ENCODE measurements at regions not wholly inside any gene's neighbourhood (a gene's known extent, or its start where the extent isn't known, plus 50 kb on each side); places are given as distances from the start of the nearest gene placed in this dataset.
"Not testable (repeated sequence)": the region's sequence is repeated elsewhere in the genome, so short reads cannot be mapped to it uniquely, and the experiment has no call there.

GRCh38 chr7:85261336-85261735 is 74.5 kb upstream of the SEMA3D start:
- Histone ChIP-seq H3K27ac (ENCODE audit: control insufficient read depth, insufficient read depth, low read length) (no peak overlapping the region), H3K36me3 (ENCODE audit: control insufficient read depth in 2 of 2, extremely low read depth in 1 of 2, insufficient read depth in 2 of 2, low read length in 2 of 2) (no peaks in the 10 kb centered on the region), H3K27me3 (ENCODE audit: control insufficient read depth, extremely low read depth, insufficient read depth, low read length) (no peaks in the 10 kb centered on the region), H3K79me2 (ENCODE audit: control insufficient read depth, insufficient read depth, low read length) (no peaks in the 10 kb centered on the region), H3K9me3 (ENCODE audit: control insufficient read depth, low read depth, low read length) (no peaks in the 10 kb centered on the region), H2AFZ (ENCODE audit: control insufficient read depth, low read length) (no peak overlapping the region), H3K9ac (ENCODE audit: control insufficient read depth, extremely low read depth, insufficient read depth, low read length) (no peak overlapping the region), H3K4me1 (ENCODE audit: control insufficient read depth, extremely low read depth, insufficient read depth, low read length) (no peaks in the 10 kb centered on the region), H3K9me1 (ENCODE audit: control insufficient read depth, extremely low read depth, insufficient read depth, low read length) (no peaks in the 10 kb centered on the region), H3K4me2 (ENCODE audit: control insufficient read depth, extremely low read depth, insufficient read depth, low read depth, low read length) (no peak overlapping the region), H3K4me3 (ENCODE audit: control insufficient read depth in 2 of 3, extremely low read depth in 1 of 3, insufficient read depth in 2 of 3, low read depth in 1 of 3, low read length in 3 of 3) (no peak overlapping the region), H4K20me1 (ENCODE audit: control insufficient read depth, extremely low read depth, insufficient read depth, low read length) (no peaks in the 10 kb centered on the region)
- no peak for TF ChIP-seq CTCF (optimal IDR thresholded peaks at IDR 0.05 in 1 of 3, IDR thresholded peaks at IDR 0.05 in 1 of 3, conservative IDR thresholded peaks at IDR 0.05 in 1 of 3; ENCODE audit: extremely low read depth in 1 of 3, insufficient read depth in 2 of 3, low read length in 3 of 3)
- TF ChIP-seq EZH2 (IDR thresholded peaks at IDR 0.05; ENCODE audit: low read length) = no peak
- FAIRE-seq (no peak), DNase-seq (ENCODE audit: low read depth, low spot score) (no peak)
- dilution Hi-C loops (cut with MboI; ENCODE audit: extremely low pct_ligation_motif_present, low sequenced_read_pairs) = no loop called here

- H3K27ac ChIP-seq (ENCODE audit: control insufficient read depth, insufficient read depth, low read length); FAIRE-seq; H3K4me3 ChIP-seq (ENCODE audit: control insufficient read depth in 2 of 3, extremely low read depth in 1 of 3, insufficient read depth in 2 of 3, low read depth in 1 of 3, low read length in 3 of 3); H3K4me1 ChIP-seq (ENCODE audit: control insufficient read depth, extremely low read depth, insufficient read depth, low read length); dilution Hi-C loops (cut with MboI; ENCODE audit: extremely low pct_ligation_motif_present, low sequenced_read_pairs); H3K36me3 ChIP-seq (ENCODE audit: control insufficient read depth in 2 of 2, extremely low read depth in 1 of 2, insufficient read depth in 2 of 2, low read length in 2 of 2); H3K9me3 ChIP-seq (ENCODE audit: control insufficient read depth, low read depth, low read length); H3K79me2 ChIP-seq (ENCODE audit: control insufficient read depth, insufficient read depth, low read length); H3K9me1 ChIP-seq (ENCODE audit: control insufficient read depth, extremely low read depth, insufficient read depth, low read length); H3K9ac ChIP-seq (ENCODE audit: control insufficient read depth, extremely low read depth, insufficient read depth, low read length); H4K20me1 ChIP-seq (ENCODE audit: control insufficient read depth, extremely low read depth, insufficient read depth, low read length); H3K27me3 ChIP-seq (ENCODE audit: control insufficient read depth, extremely low read depth, insufficient read depth, low read length); H2AFZ ChIP-seq (ENCODE audit: control insufficient read depth, low read length); H3K4me2 ChIP-seq (ENCODE audit: control insufficient read depth, extremely low read depth, insufficient read depth, low read depth, low read length); DNase-seq (ENCODE audit: low read depth, low spot score): not testable (repeated sequence)
Observed at GRCh38 chr7:85249787-85250186, 62.9 kb upstream of the SEMA3D start.

- no peak for FAIRE-seq
- Histone ChIP-seq H3K4me3 (ENCODE audit: control insufficient read depth in 2 of 3, extremely low read depth in 1 of 3, insufficient read depth in 2 of 3, low read depth in 1 of 3, low read length in 3 of 3) (no peak overlapping the region), H3K27ac (ENCODE audit: control insufficient read depth, insufficient read depth, low read length) (no peak overlapping the region), H3K36me3 (ENCODE audit: control insufficient read depth in 2 of 2, extremely low read depth in 1 of 2, insufficient read depth in 2 of 2, low read length in 2 of 2) (no peaks in the 10 kb centered on the region), H3K9ac (ENCODE audit: control insufficient read depth, extremely low read depth, insufficient read depth, low read length) (no peak overlapping the region), H2AFZ (ENCODE audit: control insufficient read depth, low read length) (no peak overlapping the region), H3K9me1 (ENCODE audit: control insufficient read depth, extremely low read depth, insufficient read depth, low read length) (no peaks in the 10 kb centered on the region), H3K79me2 (ENCODE audit: control insufficient read depth, insufficient read depth, low read length) (no peaks in the 10 kb centered on the region), H3K4me1 (ENCODE audit: control insufficient read depth, extremely low read depth, insufficient read depth, low read length) (no peaks in the 10 kb centered on the region), H3K27me3 (ENCODE audit: control insufficient read depth, extremely low read depth, insufficient read depth, low read length) (peaks cover 3% of the 10 kb centered on the region), H4K20me1 (ENCODE audit: control insufficient read depth, extremely low read depth, insufficient read depth, low read length) (no peaks in the 10 kb centered on the region), H3K4me2 (ENCODE audit: control insufficient read depth, extremely low read depth, insufficient read depth, low read depth, low read length) (no peak overlapping the region), H3K9me3 (ENCODE audit: control insufficient read depth, low read depth, low read length) (no peaks in the 10 kb centered on the region)
- dilution Hi-C loops (cut with MboI; ENCODE audit: extremely low pct_ligation_motif_present, low sequenced_read_pairs) = no loop called here
- TF ChIP-seq CTCF (optimal IDR thresholded peaks at IDR 0.05 in 1 of 3, IDR thresholded peaks at IDR 0.05 in 1 of 3, conservative IDR thresholded peaks at IDR 0.05 in 1 of 3; ENCODE audit: extremely low read depth in 1 of 3, insufficient read depth in 2 of 3, low read length in 3 of 3) = no peak
- TF ChIP-seq EZH2 (IDR thresholded peaks at IDR 0.05; ENCODE audit: low read length) = no peak
- DNase-seq (ENCODE audit: low read depth, low spot score) = no peak
Observed at GRCh38 chr7:85239109-85239508, 52.3 kb upstream of the SEMA3D start.

All from keratinocyte (primary cell).